ENCODE measurements at regions not wholly inside any gene's neighbourhood (a gene's known extent, or its start where the extent isn't known, plus 50 kb on each side); places are given as distances from the start of the nearest gene placed in this dataset.

DNA sequence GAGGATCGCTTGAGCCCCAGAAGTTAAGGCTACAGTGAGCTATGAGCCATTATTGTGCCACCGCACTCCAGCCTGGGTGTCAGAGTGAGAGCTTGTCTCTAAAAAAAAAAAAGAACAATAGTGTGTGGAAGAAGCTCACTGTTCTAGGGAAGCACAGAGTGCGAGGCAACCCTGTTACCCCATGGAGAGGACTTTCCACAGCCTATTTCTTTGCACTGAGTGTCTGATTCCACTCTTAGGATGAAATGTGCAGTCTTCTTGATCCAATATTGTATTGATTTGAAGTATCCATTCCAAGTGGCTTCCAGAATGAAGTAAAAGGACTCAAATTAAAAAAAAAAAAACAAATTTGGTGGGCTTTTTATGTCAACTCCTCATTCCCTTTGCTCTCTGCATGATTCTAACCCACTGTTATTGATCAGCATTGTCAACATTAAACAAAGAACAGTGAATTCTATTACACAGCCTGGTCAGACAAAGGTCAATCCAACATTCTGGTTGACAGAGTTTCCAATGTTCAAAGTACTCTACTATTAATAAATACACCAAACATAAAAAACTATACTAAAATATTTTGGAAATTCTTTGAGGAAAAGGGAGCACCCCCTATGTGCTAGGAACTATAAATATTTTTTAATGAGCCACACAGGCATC lies 150.2 kb upstream of the PTPRG start:
- Mint-ChIP-seq H3K36me3 (ENCODE audit: low read depth) (no peaks in the 10 kb centered on the region), H3K4me3 (ENCODE audit: unreplicated experiment) (no peak overlapping the region), H3K9me3 (ENCODE audit: low read depth) (no peaks in the 10 kb centered on the region), H3K4me1 (ENCODE audit: low read depth) (no peaks in the 10 kb centered on the region), H3K27ac (ENCODE audit: unreplicated experiment) (no peak overlapping the region), H3K27me3 (ENCODE audit: low read depth) (peaks cover 40% of the 10 kb centered on the region)
- TF ChIP-seq, protein P1, sequence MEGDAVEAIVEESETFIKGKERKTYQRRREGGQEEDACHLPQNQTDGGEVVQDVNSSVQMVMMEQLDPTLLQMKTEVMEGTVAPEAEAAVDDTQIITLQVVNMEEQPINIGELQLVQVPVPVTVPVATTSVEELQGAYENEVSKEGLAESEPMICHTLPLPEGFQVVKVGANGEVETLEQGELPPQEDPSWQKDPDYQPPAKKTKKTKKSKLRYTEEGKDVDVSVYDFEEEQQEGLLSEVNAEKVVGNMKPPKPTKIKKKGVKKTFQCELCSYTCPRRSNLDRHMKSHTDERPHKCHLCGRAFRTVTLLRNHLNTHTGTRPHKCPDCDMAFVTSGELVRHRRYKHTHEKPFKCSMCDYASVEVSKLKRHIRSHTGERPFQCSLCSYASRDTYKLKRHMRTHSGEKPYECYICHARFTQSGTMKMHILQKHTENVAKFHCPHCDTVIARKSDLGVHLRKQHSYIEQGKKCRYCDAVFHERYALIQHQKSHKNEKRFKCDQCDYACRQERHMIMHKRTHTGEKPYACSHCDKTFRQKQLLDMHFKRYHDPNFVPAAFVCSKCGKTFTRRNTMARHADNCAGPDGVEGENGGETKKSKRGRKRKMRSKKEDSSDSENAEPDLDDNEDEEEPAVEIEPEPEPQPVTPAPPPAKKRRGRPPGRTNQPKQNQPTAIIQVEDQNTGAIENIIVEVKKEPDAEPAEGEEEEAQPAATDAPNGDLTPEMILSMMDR (IDR thresholded peaks at IDR 0.05) = no peak
- DNase-seq (ENCODE audit: low spot score) = no peak

DNA sequence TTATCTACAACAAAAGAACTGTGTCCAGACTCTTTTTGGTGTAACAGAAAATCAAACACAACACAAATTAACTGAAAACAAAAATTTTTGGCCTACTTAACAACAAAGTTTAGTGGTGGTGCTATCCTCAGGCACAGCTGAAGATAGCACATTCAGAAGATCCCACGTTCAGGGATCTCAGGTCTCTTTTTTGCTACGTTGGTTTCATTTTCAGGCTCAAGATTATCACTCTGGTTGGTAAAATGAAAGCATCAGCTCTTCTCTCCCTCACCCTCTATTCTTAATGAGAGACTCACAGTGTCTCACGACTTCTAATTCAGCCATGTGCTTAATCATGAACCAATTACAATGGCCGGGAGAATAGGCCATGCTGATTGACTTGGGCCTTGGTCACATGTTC lies 146.9 kb upstream of the PTPRG start:
- peaks cover 40% of the 10 kb centered on the region for H3K27me3 Mint-ChIP-seq (ENCODE audit: low read depth)
- H3K4me1 Mint-ChIP-seq (ENCODE audit: low read depth) = peaks cover 6% of the 10 kb centered on the region
- no peak for DNase-seq (ENCODE audit: low spot score)
- H3K27ac Mint-ChIP-seq (ENCODE audit: unreplicated experiment) = no peak overlapping the region
- no peaks in the 10 kb centered on the region for H3K36me3 Mint-ChIP-seq (ENCODE audit: low read depth)
- H3K9me3 Mint-ChIP-seq (ENCODE audit: low read depth) = no peaks in the 10 kb centered on the region
- TF ChIP-seq, protein P1 (IDR thresholded peaks at IDR 0.05) = no peak
- no peak overlapping the region for H3K4me3 Mint-ChIP-seq (ENCODE audit: unreplicated experiment)

DNA sequence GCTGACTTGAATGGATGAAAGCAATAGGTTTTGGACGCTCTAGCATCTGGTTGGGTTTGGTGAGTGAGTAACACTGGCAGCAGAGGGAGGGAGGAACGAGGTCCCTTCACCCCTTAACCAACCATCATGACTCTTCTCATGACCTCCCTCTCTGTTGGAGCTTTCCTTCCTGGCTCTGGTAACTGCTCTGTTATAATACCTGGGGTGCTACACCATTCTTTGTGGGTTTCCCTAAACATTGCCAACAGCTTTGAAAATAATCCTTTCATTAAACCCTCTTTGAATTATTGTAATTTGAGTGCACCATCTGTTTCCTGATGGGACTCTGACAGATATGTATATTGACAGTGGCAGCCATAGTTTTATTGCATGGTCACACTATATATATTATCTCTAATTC lies 146.2 kb upstream of the PTPRG start:
- Mint-ChIP-seq H3K27ac (ENCODE audit: unreplicated experiment) (no peak overlapping the region), H3K4me3 (ENCODE audit: unreplicated experiment) (no peak overlapping the region), H3K36me3 (ENCODE audit: low read depth) (no peaks in the 10 kb centered on the region), H3K27me3 (ENCODE audit: low read depth) (peaks cover 43% of the 10 kb centered on the region), H3K4me1 (ENCODE audit: low read depth) (peaks cover 6% of the 10 kb centered on the region), H3K9me3 (ENCODE audit: low read depth) (no peaks in the 10 kb centered on the region)
- no peak for DNase-seq (ENCODE audit: low spot score)
- TF ChIP-seq, protein P1 (IDR thresholded peaks at IDR 0.05) = no peak

DNA sequence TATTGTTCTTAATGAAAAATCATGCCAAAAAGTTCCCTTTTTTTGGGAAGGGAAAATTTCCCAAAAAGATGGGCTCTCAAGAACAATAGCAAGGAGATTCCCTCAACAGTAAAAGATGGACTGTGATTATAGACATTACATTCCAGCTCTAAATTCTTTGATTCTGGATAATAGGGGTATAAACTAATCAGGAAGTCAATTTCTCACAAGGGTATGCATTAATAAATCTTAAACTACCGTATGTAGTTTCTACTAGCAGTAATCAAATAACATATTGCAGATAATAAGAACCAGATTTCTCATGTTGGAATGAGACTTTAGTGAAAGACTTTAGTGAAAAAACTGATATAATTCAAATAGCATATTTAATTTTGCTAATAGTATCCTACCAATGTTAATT lies 144.8 kb upstream of the PTPRG start:
- H3K27ac Mint-ChIP-seq (ENCODE audit: unreplicated experiment) = no peak overlapping the region
- H3K4me1 Mint-ChIP-seq (ENCODE audit: low read depth) = peaks cover 6% of the 10 kb centered on the region
- peaks cover 48% of the 10 kb centered on the region for H3K27me3 Mint-ChIP-seq (ENCODE audit: low read depth)

DNA sequence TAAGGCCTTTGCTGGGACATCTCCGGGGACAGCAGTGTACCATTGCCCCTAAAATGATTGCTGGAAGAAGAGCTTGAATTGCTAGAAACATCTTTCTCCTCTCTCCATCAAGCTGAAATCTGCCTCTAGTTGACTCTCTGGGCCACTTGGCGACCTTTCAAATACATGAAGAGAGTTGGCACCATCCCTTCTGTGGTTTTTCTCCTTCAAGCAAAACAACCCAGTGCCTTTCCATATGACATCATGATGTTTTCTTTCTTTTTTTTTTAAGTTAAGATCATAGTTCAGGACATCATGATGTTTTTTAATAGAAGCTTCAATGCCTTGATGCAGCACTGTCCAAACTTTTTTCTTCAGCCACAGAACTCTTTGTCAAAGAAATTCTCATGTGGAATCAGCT lies 144.0 kb upstream of the PTPRG start:
- TF ChIP-seq, protein P1 (IDR thresholded peaks at IDR 0.05) = no peak
- Mint-ChIP-seq H3K36me3 (ENCODE audit: low read depth) (no peaks in the 10 kb centered on the region), H3K9me3 (ENCODE audit: low read depth) (no peaks in the 10 kb centered on the region), H3K27ac (ENCODE audit: unreplicated experiment) (no peak overlapping the region), H3K27me3 (ENCODE audit: low read depth) (peaks cover 51% of the 10 kb centered on the region), H3K4me1 (ENCODE audit: low read depth) (peaks cover 6% of the 10 kb centered on the region), H3K4me3 (ENCODE audit: unreplicated experiment) (no peak overlapping the region)
- no peak for DNase-seq (ENCODE audit: low spot score)

More for the DNA sequence above, 144.8 kb upstream of the PTPRG start:
- Mint-ChIP-seq H3K36me3 (ENCODE audit: low read depth) (no peaks in the 10 kb centered on the region), H3K9me3 (ENCODE audit: low read depth) (no peaks in the 10 kb centered on the region), H3K4me3 (ENCODE audit: unreplicated experiment) (no peak overlapping the region)
- DNase-seq (ENCODE audit: low spot score) = no peak
- TF ChIP-seq, protein P1 (IDR thresholded peaks at IDR 0.05) = no peak
